Activated CD8-positive, alpha-beta memory T cell treated with anti-CD3 and anti-CD28 coated beads, Interleukin-2, amount 50 U/mL, for 48 hours (primary cell): ENCODE measurements at regions not wholly inside any gene's neighbourhood (a gene's known extent, or its start where the extent isn't known, plus 50 kb on each side); places are given as distances from the start of the nearest gene placed in this dataset.

Experiments
- DNase-seq: peaks from one replicate; pipeline ENCODE4 v3.0.0-alpha.2; 2020

GRCh38 chr4:14059006-14059405, 431.5 kb upstream of the BOD1L1 start:
- DNase-seq = no peak

- DNase-seq = no peak
Observed at GRCh38 chr4:14064984-14065383, 437.5 kb upstream of the BOD1L1 start.

- no peak for DNase-seq
Observed at GRCh38 chr4:14065406-14065805, 437.9 kb upstream of the BOD1L1 start.

GRCh38 chr4:14066979-14067378, 439.5 kb upstream of the BOD1L1 start:
- DNase-seq = no peak

GRCh38 chr4:14069886-14070285, 442.4 kb upstream of the BOD1L1 start:
- no peak for DNase-seq

GRCh38 chr4:14070289-14070880, 442.9 kb upstream of the BOD1L1 start:
- DNase-seq = no peak

- no peak for DNase-seq
Observed at GRCh38 chr4:14072506-14072905, 445.0 kb upstream of the BOD1L1 start.

- no peak for DNase-seq
Observed at GRCh38 chr4:14076776-14077175, 449.3 kb upstream of the BOD1L1 start.

- no peak for DNase-seq
Observed at GRCh38 chr4:14078326-14078725, 450.8 kb upstream of the BOD1L1 start.

- no peak for DNase-seq
Observed at GRCh38 chr4:14079601-14080000, 452.1 kb upstream of the BOD1L1 start.

- no peak for DNase-seq
Observed at GRCh38 chr4:14083150-14083549, 455.6 kb upstream of the BOD1L1 start.

- DNase-seq = no peak
Observed at GRCh38 chr4:14084598-14084997, 457.1 kb upstream of the BOD1L1 start.

- no peak for DNase-seq
Observed at GRCh38 chr4:14087459-14087858, 459.9 kb upstream of the BOD1L1 start.

- DNase-seq = no peak
Observed at GRCh38 chr4:14087921-14088320, 460.4 kb upstream of the BOD1L1 start.

- DNase-seq = no peak
Observed at GRCh38 chr4:14091531-14091930, 464.0 kb upstream of the BOD1L1 start.

- no peak for DNase-seq
Observed at GRCh38 chr4:14091966-14092365, 464.4 kb upstream of the BOD1L1 start.

GRCh38 chr4:14092741-14093140, 465.2 kb upstream of the BOD1L1 start:
- DNase-seq = no peak

- no peak for DNase-seq
Observed at GRCh38 chr4:14095831-14096230, 468.3 kb upstream of the BOD1L1 start.

GRCh38 chr4:14096396-14096965, 469.0 kb upstream of the BOD1L1 start:
- DNase-seq = no peak

- DNase-seq = no peak
Observed at GRCh38 chr4:14100349-14100748, 472.8 kb upstream of the BOD1L1 start.

GRCh38 chr4:14110407-14110806, 482.9 kb upstream of the BOD1L1 start:
- DNase-seq = no peak

- DNase-seq = no peak
Observed at GRCh38 chr4:14111730-14112181, 484.2 kb upstream of the BOD1L1 start.

GRCh38 chr4:14115106-14115505, 487.6 kb upstream of the BOD1L1 start:
- DNase-seq = no peak

- DNase-seq = no peak
Observed at GRCh38 chr4:14117575-14118238, 490.2 kb upstream of the BOD1L1 start.

GRCh38 chr4:14124816-14125215, 497.3 kb upstream of the BOD1L1 start:
- DNase-seq = no peak
